IMR-90 (cell line): ENCODE measurements at regions not wholly inside any gene's neighbourhood (a gene's known extent, or its start where the extent isn't known, plus 50 kb on each side); places are given as distances from the start of the nearest gene placed in this dataset.

Experiments used
- ATAC-seq: fragments of 200-7000 bp; cut with Tn5 transposase; 2 replicates; pipeline ENCODE4 v1.9.1; 2020; ENCODE audit warnings: low read depth, mild to moderate bottlenecking, moderate library complexity
- BruUV-seq: library from RNA; stranded (reverse); fragments of 400-500 nt; replicated peaks from 2 replicates; lab custom pipeline; 2021; lab: Mats Ljungman, UMichigan
- CTCF ChIA-PET: fragments of 300-600 bp; formaldehyde crosslinking; extraction: SDS; loops from one replicate; lab custom pipeline; 2021; ENCODE audit warnings: antibody characterized with exemption; lab: Yijun Ruan, JAX
- POLR2A ChIA-PET: fragments of 300-600 bp; sonication (Branson Sonifier 250); formaldehyde crosslinking; loops from one replicate; lab custom pipeline; 2022; ENCODE audit warnings: antibody characterized with exemption; ENCODE audit not compliant: unreplicated experiment; lab: Charles Lee
- DNase-seq: peaks from one replicate; pipeline ENCODE4 v3.0.0; 2013
- H2AFZ ChIP-seq: replicated peaks from 2 replicates; pipeline ENCODE3; 2013; ENCODE audit warnings: low read length, mild to moderate bottlenecking; ENCODE audit not compliant: poor library complexity
- H2AK5ac ChIP-seq: 2 replicates; pipeline ENCODE4 v1.6.1; 2013; ENCODE audit warnings: low read depth, low read length, inconsistent platforms
- H2AK9ac ChIP-seq: replicated peaks from 2 replicates; pipeline ENCODE3; 2013; ENCODE audit warnings: mild to moderate bottlenecking, low read depth, low read length, moderate library complexity; ENCODE audit not compliant: poor library complexity
- H2BK120ac ChIP-seq: 2 replicates; pipeline ENCODE4 v1.6.1; 2013; ENCODE audit warnings: low read depth, low read length, inconsistent platforms
- H2BK15ac ChIP-seq: 3 replicates; pipeline ENCODE4 v1.6.1; 2013; ENCODE audit warnings: low read depth, low read length, inconsistent platforms
- H2BK20ac ChIP-seq: 2 replicates; pipeline ENCODE4 v1.6.1; 2013; ENCODE audit warnings: low read depth, mild to moderate bottlenecking, inconsistent platforms, low read length, moderate library complexity
- H2BK5ac ChIP-seq: 2 replicates; pipeline ENCODE4 v1.6.1; 2013; ENCODE audit warnings: mild to moderate bottlenecking, low read depth, low read length, inconsistent platforms; ENCODE audit not compliant: poor library complexity, severe bottlenecking
- H3K14ac ChIP-seq: replicated peaks from 2 replicates; pipeline ENCODE4 v1.6.1; 2013; ENCODE audit warnings: low read depth, low read length, inconsistent platforms
- H3K18ac ChIP-seq: 2 replicates; pipeline ENCODE4 v1.6.1; 2013; ENCODE audit warnings: low read depth, low read length, control low read depth
- H3K23ac ChIP-seq: 2 replicates; pipeline ENCODE4 v1.6.1; 2013; ENCODE audit warnings: low read depth, low read length, inconsistent platforms
- H3K27ac ChIP-seq: 2 replicates; pipeline ENCODE4 v1.5.1; 2013; ENCODE audit warnings: mild to moderate bottlenecking, control low read depth, low read length; ENCODE audit not compliant: insufficient read depth
- H3K27me3 ChIP-seq: 2 replicates; pipeline ENCODE4 v1.6.1; 2013; ENCODE audit warnings: low read length; ENCODE audit not compliant: control insufficient read depth, insufficient read depth
- H3K36me3 ChIP-seq: 2 replicates; pipeline ENCODE4 v1.6.1; 2013; ENCODE audit warnings: low read length, mixed read lengths; ENCODE audit not compliant: control insufficient read depth, insufficient read depth
- H3K4ac ChIP-seq: 2 replicates; pipeline ENCODE4 v1.6.1; 2013; ENCODE audit warnings: low read depth, low read length, inconsistent platforms
- H3K4me1 ChIP-seq: 2 replicates; pipeline ENCODE4 v1.6.1; 2013; ENCODE audit warnings: low read length, mixed read lengths; ENCODE audit not compliant: control insufficient read depth, insufficient read depth
- H3K4me2 ChIP-seq: 2 replicates; pipeline ENCODE4 v1.6.1; 2013; ENCODE audit warnings: low read depth, mild to moderate bottlenecking, control low read depth, low read length, moderate library complexity
- H3K4me3 ChIP-seq: 2 replicates; pipeline ENCODE4 v1.5.1; 2013; ENCODE audit warnings: low read depth, mild to moderate bottlenecking, control low read depth, low read length, moderate library complexity; ENCODE audit not compliant: insufficient read depth
- H3K56ac ChIP-seq: 2 replicates; pipeline ENCODE4 v1.6.1; 2013; ENCODE audit warnings: low read length, inconsistent platforms; ENCODE audit not compliant: insufficient read depth; ENCODE audit errors: extremely low read depth
- H3K79me1 ChIP-seq, 2 experiments: 2 replicates each; pipeline ENCODE4 v1.6.1; 2013; ENCODE audit warnings: low read length in 2 of 2, inconsistent platforms in 1 of 2, low read depth in 1 of 2
- H3K9ac ChIP-seq: 2 replicates; pipeline ENCODE4 v1.6.1; 2013; ENCODE audit warnings: low read depth, low read length, control low read depth
- H3K9me1 ChIP-seq: 2 replicates; pipeline ENCODE4 v1.6.1; 2013; ENCODE audit warnings: low read length, inconsistent platforms; ENCODE audit not compliant: insufficient read depth
- H3K9me3 ChIP-seq: 2 replicates; pipeline ENCODE4 v1.6.1; 2013; ENCODE audit warnings: low read length; ENCODE audit not compliant: control insufficient read depth, insufficient read depth
- H4K20me1 ChIP-seq: 2 replicates; pipeline ENCODE4 v1.6.1; 2013; ENCODE audit warnings: low read length, inconsistent platforms; ENCODE audit not compliant: insufficient read depth
- H4K5ac ChIP-seq: 2 replicates; pipeline ENCODE4 v1.6.1; 2013; ENCODE audit warnings: mild to moderate bottlenecking, low read depth, low read length, control low read depth
- H4K8ac ChIP-seq, 2 experiments: 2 replicates each; pipeline ENCODE4 v1.6.1; 2013; ENCODE audit warnings: low read depth in 2 of 2, low read length in 2 of 2, control low read depth in 1 of 2, inconsistent platforms in 1 of 2
- H4K91ac ChIP-seq: 2 replicates; pipeline ENCODE4 v1.6.1; 2013; ENCODE audit warnings: low read depth, low read length, inconsistent platforms; ENCODE audit not compliant: insufficient read depth
- BHLHE40 ChIP-seq: fragments of 150-350 bp; IDR thresholded peaks from 2 replicates; pipeline ENCODE4 v1.6.1; 2016; ENCODE audit warnings: mild to moderate bottlenecking, low read depth, low read length
- CHD1 ChIP-seq: IDR thresholded peaks from 2 replicates; pipeline ENCODE4 v1.6.1; 2012; ENCODE audit warnings: low read depth, low read length, improper control_type of control experiment
- MAFK ChIP-seq: IDR thresholded peaks from 2 replicates; pipeline ENCODE4 v1.6.1; 2012; ENCODE audit warnings: low read depth, low read length, improper control_type of control experiment
- MAZ ChIP-seq: IDR thresholded peaks from 2 replicates; pipeline ENCODE4 v1.6.1; 2012; ENCODE audit warnings: low read depth, mild to moderate bottlenecking, low read length, improper control_type of control experiment, moderate library complexity, borderline replicate concordance
- NFE2L2 ChIP-seq: fragments of 150-350 bp; IDR thresholded peaks from 2 replicates; pipeline ENCODE4 v1.6.1; 2016; ENCODE audit warnings: low read depth, mild to moderate bottlenecking, low read length
- POLR2A ChIP-seq: IDR thresholded peaks from 2 replicates; pipeline ENCODE4 v1.6.1; 2012; ENCODE audit warnings: mild to moderate bottlenecking, low read depth, low read length
- RAD21 ChIP-seq: IDR thresholded peaks from 2 replicates; pipeline ENCODE4 v1.6.1; 2012; ENCODE audit warnings: low read length, improper control_type of control experiment
- RCOR1 ChIP-seq: IDR thresholded peaks from 2 replicates; pipeline ENCODE4 v1.6.1; 2012; ENCODE audit warnings: mild to moderate bottlenecking, low read length, improper control_type of control experiment; ENCODE audit not compliant: insufficient replicate concordance
- SMC3 ChIP-seq: fragments of 150-350 bp; IDR thresholded peaks from 2 replicates; pipeline ENCODE4 v1.6.1; 2016; ENCODE audit warnings: low read depth, mild to moderate bottlenecking, antibody characterized with exemption, low read length, moderate library complexity
- WGBS, 2 experiments: methylation state at CpG; one replicate each; pipeline versions ENCODE4 v1.1.5 to v1.1.7; 2013; ENCODE audit warnings: missing lambda C conversion rate in 2 of 2; ENCODE audit not compliant: insufficient read length in 1 of 2; ENCODE audit errors: extremely low coverage in 2 of 2; 5-methylcytosine and 5-hydroxymethylcytosine counted together
- dilution Hi-C: fragments of 300-500 bp; cut with HindIII; formaldehyde crosslinking; loops from one replicate; pipeline ENCODE4 v1.14.3; 2018; ENCODE audit warnings: low sequenced_read_pairs; ENCODE audit not compliant: unreplicated experiment
- in situ Hi-C: fragments of 300-500 bp; cut with MboI; formaldehyde crosslinking; loops from 3 replicates; pipeline ENCODE4 v1.14.3; 2019; ENCODE audit warnings: low sequenced_read_pairs, inconsistent platforms, mixed read lengths
- intact Hi-C: fragments of 100-400 bp; cut with micrococcal nuclease; formaldehyde crosslinking; loops from 2 replicates; pipeline ENCODE4 v1.10.0; 2022
- TF ChIP-seq, protein P1 (sequence below): fragments of 150-350 bp; IDR thresholded peaks from 2 replicates; pipeline ENCODE4 v1.6.1; 2016; ENCODE audit warnings: low read depth, mild to moderate bottlenecking, low read length, moderate library complexity, borderline replicate concordance

DNA sequence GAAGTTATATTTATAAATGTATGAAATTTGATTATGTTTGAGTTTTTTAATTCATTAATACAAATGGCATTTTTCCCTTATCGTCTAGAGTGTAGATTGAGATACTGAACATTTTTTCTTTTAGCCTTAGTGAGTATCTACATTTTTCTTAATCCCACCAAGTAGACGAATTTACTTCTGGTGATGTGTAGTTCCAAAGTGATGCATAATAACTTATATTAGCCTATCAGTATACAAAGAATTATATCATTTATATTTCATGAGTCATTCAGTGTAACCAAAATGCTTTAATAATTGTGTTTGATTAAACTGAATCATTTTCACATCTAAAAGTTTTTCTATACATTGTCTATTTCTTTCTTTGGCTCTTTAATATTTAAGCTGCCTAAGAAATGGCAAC is 745.6 kb upstream of the LUZP2 start:
- Histone ChIP-seq H4K20me1 (no peaks in the 10 kb centered on the region), H3K56ac (no peak overlapping the region), H3K79me1 (no peaks in the 10 kb centered on the region), H4K8ac (no peak overlapping the region), H3K23ac (no peak overlapping the region), H2AK9ac (no peak overlapping the region), H3K9ac (no peak overlapping the region), H2BK5ac (no peak overlapping the region), H2AK5ac (no peak overlapping the region), H3K27me3 (no peaks in the 10 kb centered on the region), H2BK15ac (no peak overlapping the region), H2BK20ac (no peak overlapping the region), H3K27ac (no peak overlapping the region), H3K18ac (no peak overlapping the region), H4K5ac (no peak overlapping the region), H3K4me3 (no peak overlapping the region), H3K4me1 (no peaks in the 10 kb centered on the region), H4K91ac (no peak overlapping the region), H2BK120ac (no peak overlapping the region), H3K4me2 (no peak overlapping the region), H2AFZ (no peak overlapping the region), H3K4ac (no peak overlapping the region), H3K9me1 (0 out of 2 replicates have a peak, but pooled peaks cover 3% of the 10 kb centered on the region), H3K14ac (no peak overlapping the region), H3K36me3 (no peaks in the 10 kb centered on the region), H3K9me3 (no peaks in the 10 kb centered on the region)
- dilution Hi-C loops, result no loop called here
- ChIA-PET POLR2A (no interaction called here), CTCF (no interaction called here)
- no peak for ATAC-seq
- WGBS, 2 experiments, result no CpG with 5 or more reads among the region's 2 CpGs
- no TSS peak for BruUV-seq
- intact Hi-C loops, result loop anchor here (10.0 kb wide), 1 partner anchor 176 kb away; no protein-coding TSS in a partner anchor
- DNase-seq, result no peak
- TF ChIP-seq MAFK (no peak), CHD1 (no peak), RAD21 (no peak), NFE2L2 (no peak), MAZ (no peak), RCOR1 (no peak), SMC3 (no peak), POLR2A (no peak), BHLHE40 (no peak)
- TF ChIP-seq, protein P1, sequence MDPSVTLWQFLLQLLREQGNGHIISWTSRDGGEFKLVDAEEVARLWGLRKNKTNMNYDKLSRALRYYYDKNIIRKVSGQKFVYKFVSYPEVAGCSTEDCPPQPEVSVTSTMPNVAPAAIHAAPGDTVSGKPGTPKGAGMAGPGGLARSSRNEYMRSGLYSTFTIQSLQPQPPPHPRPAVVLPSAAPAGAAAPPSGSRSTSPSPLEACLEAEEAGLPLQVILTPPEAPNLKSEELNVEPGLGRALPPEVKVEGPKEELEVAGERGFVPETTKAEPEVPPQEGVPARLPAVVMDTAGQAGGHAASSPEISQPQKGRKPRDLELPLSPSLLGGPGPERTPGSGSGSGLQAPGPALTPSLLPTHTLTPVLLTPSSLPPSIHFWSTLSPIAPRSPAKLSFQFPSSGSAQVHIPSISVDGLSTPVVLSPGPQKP, result no peak
- in situ Hi-C loops, result no loop called here
